Sigmoid colon (tissue), 4 donors: ENCODE measurements at regions not wholly inside any gene's neighbourhood (a gene's known extent, or its start where the extent isn't known, plus 50 kb on each side); places are given as distances from the start of the nearest gene placed in this dataset.

ENCODE experiments used
- EP300 ChIP-seq, 4 donors: sonication (generic); formaldehyde crosslinking; IDR thresholded peaks; one replicate each; pipeline ENCODE4 v1.6.1; 2017; ENCODE audit warnings: antibody characterized with exemption in 4 of 4
- POLR2A ChIP-seq, 2 donors: fragments of 450-650 bp; IDR thresholded peaks; one replicate each; pipeline ENCODE4 v1.6.1; 2016; ENCODE audit warnings: antibody characterized with exemption in 2 of 2, mild to moderate bottlenecking in 2 of 2, moderate library complexity in 2 of 2
- POLR2AphosphoS5 ChIP-seq, 4 donors: sonication (generic); formaldehyde crosslinking; IDR thresholded peaks; one replicate each; pipeline ENCODE4 v1.6.1; 2017; ENCODE audit warnings: antibody characterized with exemption in 4 of 4
- TF ChIP-seq, protein P1 (sequence below), 4 experiments: fragments of 450-650 bp in 3 of 4; fragments of 200-600 bp in 1 of 4; IDR thresholded peaks; one replicate each; pipeline ENCODE4 v1.5.1; 2016 to 2019; ENCODE audit warnings: antibody characterized with exemption in 4 of 4, mild to moderate bottlenecking in 3 of 4, moderate library complexity in 2 of 4

DNA sequence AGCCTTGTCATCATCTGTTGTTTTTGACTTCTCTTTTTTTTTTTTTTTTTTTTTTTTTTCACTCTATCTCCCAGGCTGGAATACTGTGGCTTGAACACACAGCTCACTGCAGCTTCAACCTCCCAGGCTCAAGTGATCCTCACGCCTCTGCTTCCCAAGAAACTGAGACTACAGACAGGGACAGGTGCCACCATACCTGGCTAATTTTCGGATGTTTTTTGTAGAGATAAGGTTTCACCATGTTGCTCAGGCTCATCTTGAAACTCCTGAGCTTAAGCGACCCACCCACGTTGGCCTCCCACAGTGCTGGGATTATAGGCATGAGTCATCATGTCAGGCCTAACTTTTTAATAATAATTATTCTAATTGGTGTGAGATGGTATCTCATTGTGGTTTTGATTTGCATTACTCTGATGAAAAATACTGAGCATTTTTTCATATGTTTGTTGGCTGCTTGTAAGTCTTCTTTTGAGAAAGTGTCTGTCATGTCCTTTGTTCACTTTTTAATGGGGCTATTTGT, 51.3 kb upstream of the OR9G4 start:
- no peak for TF ChIP-seq POLR2AphosphoS5 (IDR thresholded peaks at IDR 0.05)
- TF ChIP-seq, protein P1, sequence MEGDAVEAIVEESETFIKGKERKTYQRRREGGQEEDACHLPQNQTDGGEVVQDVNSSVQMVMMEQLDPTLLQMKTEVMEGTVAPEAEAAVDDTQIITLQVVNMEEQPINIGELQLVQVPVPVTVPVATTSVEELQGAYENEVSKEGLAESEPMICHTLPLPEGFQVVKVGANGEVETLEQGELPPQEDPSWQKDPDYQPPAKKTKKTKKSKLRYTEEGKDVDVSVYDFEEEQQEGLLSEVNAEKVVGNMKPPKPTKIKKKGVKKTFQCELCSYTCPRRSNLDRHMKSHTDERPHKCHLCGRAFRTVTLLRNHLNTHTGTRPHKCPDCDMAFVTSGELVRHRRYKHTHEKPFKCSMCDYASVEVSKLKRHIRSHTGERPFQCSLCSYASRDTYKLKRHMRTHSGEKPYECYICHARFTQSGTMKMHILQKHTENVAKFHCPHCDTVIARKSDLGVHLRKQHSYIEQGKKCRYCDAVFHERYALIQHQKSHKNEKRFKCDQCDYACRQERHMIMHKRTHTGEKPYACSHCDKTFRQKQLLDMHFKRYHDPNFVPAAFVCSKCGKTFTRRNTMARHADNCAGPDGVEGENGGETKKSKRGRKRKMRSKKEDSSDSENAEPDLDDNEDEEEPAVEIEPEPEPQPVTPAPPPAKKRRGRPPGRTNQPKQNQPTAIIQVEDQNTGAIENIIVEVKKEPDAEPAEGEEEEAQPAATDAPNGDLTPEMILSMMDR (IDR thresholded peaks at IDR 0.05): no peak
- TF ChIP-seq EP300 (IDR thresholded peaks at IDR 0.05): no peak
- TF ChIP-seq POLR2A (IDR thresholded peaks at IDR 0.05): no peak
